ENCODE measurements at regions not wholly inside any gene's neighbourhood (a gene's known extent, or its start where the extent isn't known, plus 50 kb on each side); places are given as distances from the start of the nearest gene placed in this dataset.
A peak's percentile ranks its signal among the peaks of the same experiment; 100 is the strongest.

GRCh38 chr18:24840640-24841039 lies 380.2 kb downstream of the HRH4 start:
- ATAC-seq (no peak), DNase-seq (ENCODE audit: low spot score) (no peak)
- intact Hi-C loops (cut with DNase I), result no loop called here

- no peak for ATAC-seq
- intact Hi-C loops (cut with DNase I), result no loop called here
- DNase-seq (ENCODE audit: low spot score), result no peak
Measured at GRCh38 chr18:24841536-24841935, 381.1 kb downstream of the HRH4 start.

DNA sequence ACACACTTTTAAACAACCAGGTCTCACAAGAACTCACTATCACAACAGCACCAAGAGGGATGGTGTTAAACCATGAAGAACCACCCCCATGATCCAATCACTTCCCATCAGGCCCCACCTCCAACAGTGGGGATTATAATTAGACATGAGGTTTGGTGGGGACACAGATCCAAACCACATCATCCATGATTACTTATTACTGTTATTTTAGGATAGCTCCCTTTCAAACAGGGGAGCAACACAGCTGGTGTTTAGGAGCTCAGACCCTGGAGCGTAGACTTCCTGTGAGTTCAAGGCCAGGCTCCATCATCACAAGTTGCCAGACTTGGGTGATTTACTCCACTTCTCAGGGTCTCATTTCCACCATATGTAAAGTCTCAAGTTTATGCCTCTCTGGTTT lies 382.7 kb downstream of the HRH4 start:
- no peak for DNase-seq (ENCODE audit: low spot score)
- intact Hi-C loops (cut with DNase I), result no loop called here
- no peak for ATAC-seq

- no peak for ATAC-seq
- intact Hi-C loops (cut with DNase I), result no loop called here
- DNase-seq (ENCODE audit: low spot score), result no peak
Measured at GRCh38 chr18:24846138-24846537, 385.7 kb downstream of the HRH4 start.

GRCh38 chr18:24850532-24850931 lies 390.1 kb downstream of the HRH4 start:
- DNase-seq (ENCODE audit: low spot score) (no peak), ATAC-seq (no peak)
- intact Hi-C loops (cut with DNase I), result no loop called here

- ATAC-seq (no peak), DNase-seq (ENCODE audit: low spot score) (no peak)
- intact Hi-C loops (cut with DNase I), result no loop called here
Measured at GRCh38 chr18:24853076-24853475, 392.6 kb downstream of the HRH4 start.

- ATAC-seq (peak; percentile 70), DNase-seq (ENCODE audit: low spot score) (no peak)
- intact Hi-C loops (cut with DNase I), result no loop called here
Measured at GRCh38 chr18:24860978-24861680, 400.7 kb downstream of the HRH4 start.

- DNase-seq (ENCODE audit: low spot score) (no peak), ATAC-seq (peak; percentile 71)
- intact Hi-C loops (cut with DNase I), result no loop called here
Measured at GRCh38 chr18:24862201-24862816, 401.9 kb downstream of the HRH4 start.

DNA sequence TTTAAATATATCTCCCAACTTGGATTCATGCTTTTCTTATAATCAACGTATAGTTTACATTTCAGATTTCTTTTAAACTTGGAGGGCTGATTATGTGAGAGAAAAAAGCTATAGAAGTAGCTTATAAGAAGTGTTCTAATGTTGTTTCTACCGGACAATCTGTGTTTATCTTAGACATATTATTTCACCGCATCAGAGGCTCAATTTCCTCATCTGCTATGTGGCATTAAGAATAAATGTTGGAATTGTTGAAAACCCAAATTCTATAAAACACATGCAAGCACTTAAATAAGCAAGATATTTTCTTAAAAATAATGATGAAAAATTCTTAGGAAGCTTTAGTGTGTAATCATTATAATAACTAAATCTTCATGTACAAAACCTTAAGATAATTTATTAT lies 407.9 kb downstream of the HRH4 start:
- intact Hi-C loops (cut with DNase I), result no loop called here
- ATAC-seq, result no peak
- DNase-seq (ENCODE audit: low spot score), result no peak

- intact Hi-C loops (cut with DNase I), result no loop called here
- DNase-seq (ENCODE audit: low spot score) (no peak), ATAC-seq (no peak)
Measured at GRCh38 chr18:24868760-24869237, 408.4 kb downstream of the HRH4 start.

- no peak for DNase-seq (ENCODE audit: low spot score)
- no peak for ATAC-seq
- intact Hi-C loops (cut with DNase I), result no loop called here
Measured at GRCh38 chr18:24869285-24869684, 408.8 kb downstream of the HRH4 start.

GRCh38 chr18:24875286-24875685 lies 414.8 kb downstream of the HRH4 start:
- ATAC-seq (no peak), DNase-seq (ENCODE audit: low spot score) (no peak)
- intact Hi-C loops (cut with DNase I), result no loop called here

GRCh38 chr18:24875777-24876176 lies 415.3 kb downstream of the HRH4 start:
- intact Hi-C loops (cut with DNase I), result no loop called here
- DNase-seq (ENCODE audit: low spot score) (no peak), ATAC-seq (no peak)

DNA sequence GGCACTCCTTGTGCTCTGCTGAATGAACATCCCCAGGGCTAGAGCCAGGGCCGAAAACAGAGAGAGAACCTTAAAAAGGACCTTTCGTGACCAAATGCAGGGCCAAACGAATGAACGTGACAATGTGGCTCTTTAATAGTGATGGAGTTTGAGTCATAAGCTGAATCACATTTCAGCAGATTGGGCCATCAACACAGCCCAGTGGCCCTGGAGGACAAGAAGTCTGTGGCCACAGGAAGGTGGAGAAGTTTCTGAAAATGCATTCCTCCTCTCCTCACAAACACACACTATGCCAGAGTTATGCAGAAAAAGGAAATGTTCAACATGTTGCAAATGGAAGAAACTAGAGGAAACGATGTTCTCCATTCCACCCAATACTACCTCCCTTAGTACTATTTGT lies 415.8 kb downstream of the HRH4 start:
- intact Hi-C loops (cut with DNase I), result no loop called here
- no peak for ATAC-seq
- no peak for DNase-seq (ENCODE audit: low spot score)

DNA sequence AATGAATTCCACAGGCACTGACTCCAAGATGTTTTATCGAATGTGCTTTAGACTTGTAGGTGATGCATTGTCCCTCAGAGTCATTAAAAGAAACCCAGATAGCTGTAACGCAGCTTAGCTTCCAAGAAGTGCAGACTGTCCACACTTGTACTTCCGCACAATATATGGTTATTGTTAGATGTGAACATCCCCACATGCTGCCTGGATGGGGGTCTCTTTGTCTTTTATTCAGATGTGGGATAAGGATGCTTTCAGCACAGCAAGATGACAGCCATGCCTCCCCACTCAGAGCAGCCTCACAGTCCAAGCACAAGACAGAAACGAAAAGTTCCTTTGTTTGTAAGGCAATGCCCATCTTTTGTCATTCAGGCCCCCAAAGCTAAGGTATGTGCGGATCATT lies 416.6 kb downstream of the HRH4 start:
- ATAC-seq, result no peak

DNA sequence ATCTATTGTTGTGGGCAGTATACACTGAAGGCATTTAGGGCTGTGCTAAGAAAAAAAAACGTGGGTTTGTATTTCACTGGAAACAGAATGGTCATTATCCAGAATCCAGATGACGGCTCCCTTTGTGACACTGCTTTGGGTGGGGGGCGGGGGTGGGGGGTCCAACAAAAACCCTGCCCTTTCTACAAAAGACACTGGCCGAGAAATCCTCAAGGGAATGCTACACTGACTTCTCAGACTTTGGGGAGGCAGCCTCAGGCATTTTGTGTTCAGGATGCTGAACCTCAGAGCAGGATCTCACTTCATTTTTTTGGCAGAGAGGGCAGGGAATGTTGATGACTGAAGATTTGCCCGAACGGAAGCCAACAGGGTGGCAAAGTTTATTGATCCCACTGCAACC lies 417.1 kb downstream of the HRH4 start:
- intact Hi-C loops (cut with DNase I), result no loop called here
- ATAC-seq (no peak), DNase-seq (ENCODE audit: low spot score) (no peak)

More for the DNA sequence above, 416.6 kb downstream of the HRH4 start:
- DNase-seq (ENCODE audit: low spot score), result no peak
- intact Hi-C loops (cut with DNase I), result no loop called here

- intact Hi-C loops (cut with DNase I), result no loop called here
- ATAC-seq, result peak; percentile 82
- no peak for DNase-seq (ENCODE audit: low spot score)
Measured at GRCh38 chr18:24878289-24878688, 417.9 kb downstream of the HRH4 start.

- intact Hi-C loops (cut with DNase I), result no loop called here
- ATAC-seq (no peak), DNase-seq (ENCODE audit: low spot score) (no peak)
Measured at GRCh38 chr18:24885276-24885675, 424.8 kb downstream of the HRH4 start.

DNA sequence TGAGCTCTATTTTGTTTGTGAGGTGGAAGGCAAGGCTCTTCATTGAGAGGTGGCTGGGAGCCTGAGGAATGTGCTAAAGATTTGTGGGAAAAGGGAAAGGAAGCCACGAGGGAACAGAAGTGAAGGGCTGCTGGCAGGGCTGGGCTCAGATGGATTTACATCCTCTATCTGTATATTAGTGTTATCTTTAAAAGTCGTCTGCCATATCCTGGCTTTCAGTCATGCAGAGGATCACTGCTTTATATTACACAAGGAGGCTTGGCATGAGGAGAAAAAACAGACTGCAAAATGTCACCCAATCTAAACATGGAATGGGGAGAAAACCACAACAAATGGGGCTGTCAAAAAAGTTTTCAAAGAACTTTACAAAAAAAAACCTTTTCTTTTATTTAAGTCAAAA lies 434.4 kb downstream of the HRH4 start:
- ATAC-seq (no peak), DNase-seq (ENCODE audit: low spot score) (no peak)
- intact Hi-C loops (cut with DNase I), result no loop called here

GRCh38 chr18:24897461-24897860 lies 437.0 kb downstream of the HRH4 start:
- no peak for DNase-seq (ENCODE audit: low spot score)
- no peak for ATAC-seq
- intact Hi-C loops (cut with DNase I), result no loop called here

DNA sequence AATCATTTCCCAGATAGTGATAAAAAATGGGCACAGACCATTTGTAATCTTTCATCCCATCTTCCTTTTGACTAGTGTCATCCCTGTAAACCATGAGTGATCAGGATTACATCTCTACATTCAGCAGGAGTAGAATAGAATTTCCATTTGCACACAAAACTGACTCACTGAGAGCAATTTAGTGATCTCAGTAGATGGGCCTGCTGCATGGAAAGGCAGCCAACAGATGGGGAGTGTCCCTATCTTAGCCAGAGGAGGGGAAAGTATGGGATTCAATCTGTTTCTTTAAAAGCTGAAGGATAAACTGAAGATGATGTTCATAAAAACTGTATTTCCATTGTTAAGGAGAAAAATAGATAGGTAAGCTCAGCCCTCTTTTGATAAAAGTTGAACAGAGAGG lies 441.7 kb downstream of the ZNF521 start:
- DNase-seq (ENCODE audit: low spot score), result no peak
- intact Hi-C loops (cut with DNase I), result no loop called here
- ATAC-seq, result no peak

All from sciatic nerve (tissue), 2 donors.